HG03097 (cell line): ENCODE measurements at regions not wholly inside any gene's neighbourhood (a gene's known extent, or its start where the extent isn't known, plus 50 kb on each side); places are given as distances from the start of the nearest gene placed in this dataset.

Experiments
- ATAC-seq: cut with Tn5 transposase; IDR thresholded peaks from one replicate; pipeline ENCODE4 v1.9.1; 2021; ENCODE audit not compliant: unreplicated experiment, low FRiP score

GRCh38 chr20:10857352-10858070 is 183.7 kb upstream of the JAG1 start:
- no peak for ATAC-seq

GRCh38 chr20:10861090-10861489 is 187.3 kb upstream of the JAG1 start:
- ATAC-seq, result no peak

GRCh38 chr20:10861619-10862018 is 187.8 kb upstream of the JAG1 start:
- no peak for ATAC-seq

- ATAC-seq, result no peak
Observed at GRCh38 chr20:10863337-10864060, 189.7 kb upstream of the JAG1 start.

- no peak for ATAC-seq
Observed at GRCh38 chr20:10864076-10864672, 190.4 kb upstream of the JAG1 start.

GRCh38 chr20:10868299-10868698 is 194.5 kb upstream of the JAG1 start:
- no peak for ATAC-seq

DNA sequence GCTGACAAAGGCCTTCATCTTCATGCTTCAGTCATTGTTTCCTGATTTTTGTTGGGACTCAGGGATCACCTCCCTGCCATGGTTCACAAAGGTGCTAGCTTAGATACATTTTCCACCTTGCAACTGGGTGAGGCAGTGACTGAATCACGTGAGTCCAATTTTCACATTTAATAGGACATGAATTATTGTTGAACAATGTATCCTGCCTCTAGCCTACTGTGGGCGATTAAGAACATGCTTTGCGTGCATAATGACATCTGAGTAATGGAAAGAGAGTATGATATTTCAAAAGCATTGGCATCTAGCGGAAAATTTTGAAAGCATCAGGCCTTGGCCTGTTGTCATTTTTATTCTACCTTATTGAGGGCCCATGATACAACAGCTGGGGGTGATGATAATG is 199.2 kb upstream of the JAG1 start:
- no peak for ATAC-seq

DNA sequence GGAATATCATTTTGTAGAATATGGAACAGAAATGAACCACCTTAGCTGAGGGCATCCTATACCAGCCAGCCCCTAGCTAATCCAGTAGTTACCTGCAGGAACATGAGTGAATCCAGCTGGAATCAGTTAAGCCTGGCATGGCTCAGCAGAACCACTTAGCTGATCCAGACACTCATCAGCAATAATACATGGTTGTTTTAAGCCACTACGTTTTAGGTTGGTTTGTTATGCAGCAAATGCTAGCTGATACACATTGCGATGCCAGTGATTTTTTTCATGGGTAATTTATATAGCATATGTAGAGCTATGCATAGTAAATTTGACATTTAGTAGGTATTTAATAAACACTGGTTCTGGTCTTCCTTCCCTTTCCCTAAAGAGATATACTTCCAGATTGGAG is 201.9 kb upstream of the JAG1 start:
- no peak for ATAC-seq

GRCh38 chr20:10876558-10876957 is 202.8 kb upstream of the JAG1 start:
- ATAC-seq, result no peak

DNA sequence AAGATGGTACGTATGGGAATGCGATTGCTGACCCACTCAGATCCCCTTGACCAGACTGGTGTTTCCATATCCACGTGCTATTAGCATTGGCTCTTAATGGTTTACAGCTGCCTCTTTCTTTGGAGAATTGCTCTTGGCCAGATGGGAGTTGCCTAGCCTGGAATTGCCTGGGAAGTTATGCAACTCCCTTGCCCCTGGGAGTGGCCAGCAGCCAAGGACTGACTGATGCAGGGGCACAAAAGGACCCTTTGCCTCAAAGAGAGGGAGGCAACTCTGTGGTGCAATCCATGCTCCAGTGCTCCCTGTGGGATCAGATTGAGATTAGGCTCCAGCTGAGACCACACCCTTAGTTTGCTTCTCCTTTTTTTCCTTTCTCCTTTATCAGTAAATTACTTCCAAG is 203.5 kb upstream of the JAG1 start:
- ATAC-seq, result no peak

GRCh38 chr20:10883166-10883565 is 209.4 kb upstream of the JAG1 start:
- no peak for ATAC-seq

DNA sequence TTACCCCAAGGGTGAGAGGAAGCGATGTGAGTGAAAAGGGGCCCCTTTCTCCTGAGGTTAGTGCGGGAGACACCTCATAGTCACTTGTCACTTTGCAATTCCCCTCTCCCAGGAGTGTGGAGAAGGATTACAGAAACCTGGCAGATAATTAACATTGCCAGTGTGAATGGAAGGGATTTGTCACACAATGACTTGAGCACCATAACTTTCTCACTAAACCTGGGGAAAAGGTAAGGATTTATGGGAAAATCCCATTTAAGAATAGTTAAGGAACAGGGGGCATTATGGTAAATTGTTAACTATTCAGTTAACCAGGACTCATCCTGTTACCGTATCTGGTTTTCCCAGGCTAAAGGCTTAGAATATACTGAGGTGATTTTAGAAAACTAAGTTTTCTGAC is 219.5 kb upstream of the JAG1 start:
- no peak for ATAC-seq

GRCh38 chr20:10897336-10897735 is 223.5 kb upstream of the JAG1 start:
- no peak for ATAC-seq

DNA sequence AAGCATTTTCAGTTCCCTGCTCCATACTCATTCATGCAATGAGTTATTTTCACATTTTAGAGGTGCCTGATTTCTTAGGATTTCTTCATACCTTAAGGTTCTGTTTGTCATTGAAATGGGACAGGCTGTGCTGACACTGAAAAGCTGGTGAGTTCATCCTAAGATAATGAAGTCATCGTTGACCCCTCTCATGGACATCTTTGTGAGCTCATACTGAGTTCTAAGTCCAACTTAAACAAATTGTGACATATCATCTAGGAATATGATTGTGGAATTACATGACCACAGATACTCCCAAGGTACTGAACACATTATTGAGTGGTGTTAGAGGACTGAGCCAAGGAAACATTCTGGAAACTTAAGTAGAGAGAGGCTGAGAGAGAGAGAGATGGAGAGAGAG is 224.8 kb upstream of the JAG1 start:
- ATAC-seq, result no peak

- ATAC-seq, result no peak
Observed at GRCh38 chr20:10902174-10902573, 228.4 kb upstream of the JAG1 start.

- ATAC-seq, result no peak
Observed at GRCh38 chr20:10902576-10903282, 228.9 kb upstream of the JAG1 start.

- no peak for ATAC-seq
Observed at GRCh38 chr20:10906834-10907233, 233.0 kb upstream of the JAG1 start.

DNA sequence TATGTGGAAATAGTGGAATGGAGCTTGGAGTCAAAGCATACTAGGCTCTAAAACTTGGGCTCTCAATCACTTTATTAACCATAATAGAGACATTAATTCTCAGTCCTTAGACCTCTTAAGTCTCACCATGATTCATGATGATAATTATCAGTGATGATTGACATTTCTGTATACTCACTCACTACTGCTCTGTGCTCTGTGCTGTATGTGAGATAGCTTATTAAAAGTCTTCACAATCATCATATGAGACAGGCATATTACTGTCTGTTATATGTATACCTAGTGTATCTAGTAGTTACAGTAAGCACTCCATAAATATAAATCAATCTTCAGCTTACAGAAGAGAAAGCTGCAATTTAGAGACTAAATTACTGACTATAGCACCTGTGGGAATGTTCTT is 236.0 kb upstream of the JAG1 start:
- no peak for ATAC-seq

DNA sequence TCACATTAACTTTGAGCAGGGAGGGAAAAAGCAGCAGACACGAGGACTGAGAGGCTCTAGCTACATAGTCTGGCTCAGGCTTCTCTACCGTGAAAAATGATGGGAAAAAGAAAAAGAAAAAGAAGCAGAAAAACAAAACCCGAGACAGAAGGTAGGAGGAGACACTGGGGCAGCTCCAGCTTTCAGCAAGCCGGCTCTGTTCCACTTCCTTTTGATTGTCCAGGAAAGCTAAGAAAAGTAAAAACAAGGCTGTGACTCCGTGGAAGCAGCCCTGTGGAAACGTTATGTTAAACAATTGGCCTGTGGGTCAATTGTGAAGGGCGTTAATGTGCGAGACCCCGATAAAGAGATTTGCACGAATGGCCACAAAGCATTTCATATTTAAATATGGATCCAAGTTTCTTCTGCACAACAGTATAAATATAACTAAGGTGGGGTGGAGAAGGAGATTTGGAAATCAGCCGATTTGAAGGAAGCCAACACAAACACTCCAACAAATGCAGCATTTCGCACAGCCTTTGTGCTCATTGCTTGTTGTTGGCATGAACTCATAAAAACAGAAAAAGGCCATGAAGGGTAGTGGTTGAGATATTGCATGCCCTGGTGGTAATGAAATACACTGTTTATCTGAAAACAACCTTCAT is 236.9 kb upstream of the JAG1 start:
- ATAC-seq, result no peak

- ATAC-seq, result no peak
Observed at GRCh38 chr20:10911298-10911697, 237.5 kb upstream of the JAG1 start.

DNA sequence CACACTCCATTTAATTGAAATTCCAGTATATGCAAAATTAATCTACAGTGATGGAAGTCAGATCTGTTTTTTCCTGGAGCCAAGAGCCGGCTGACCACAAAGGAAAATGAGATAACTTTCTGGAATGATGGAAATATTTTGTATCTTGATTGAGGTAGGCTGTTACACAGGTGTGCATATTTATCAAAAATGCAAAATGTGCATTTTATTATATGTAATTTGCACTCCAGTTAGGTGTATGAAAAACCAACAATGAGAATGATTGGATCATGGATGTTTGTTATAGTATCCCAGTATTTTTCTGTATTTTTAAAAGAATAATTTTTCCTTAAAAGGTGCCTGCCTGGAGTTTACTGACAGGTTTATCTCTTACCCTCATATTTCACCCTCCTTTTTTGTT is 242.0 kb upstream of the JAG1 start:
- no peak for ATAC-seq
